KMS-11 (cell line): ENCODE measurements at regions not wholly inside any gene's neighbourhood (a gene's known extent, or its start where the extent isn't known, plus 50 kb on each side); places are given as distances from the start of the nearest gene placed in this dataset.
A peak's percentile ranks its signal among the peaks of the same experiment; 100 is the strongest.

ENCODE experiments used
- H2AFZ ChIP-seq: fragments of 200-600 bp; sonication (generic); 2 replicates; pipeline ENCODE4 v1.6.1; 2016; ENCODE audit warnings: antibody characterized with exemption, mixed run types, low read depth
- H3K27ac ChIP-seq: fragments of 200-600 bp; sonication (generic); 2 replicates; pipeline ENCODE4 v1.6.1; 2016; ENCODE audit warnings: mild to moderate bottlenecking, mixed run types
- H3K27me3 ChIP-seq: fragments of 200-600 bp; sonication (generic); 2 replicates; pipeline ENCODE4 v1.6.1; 2017; ENCODE audit warnings: mild to moderate bottlenecking, low read depth, mixed run types, moderate library complexity; ENCODE audit not compliant: insufficient read depth
- H3K36me3 ChIP-seq: fragments of 200-600 bp; sonication (generic); 2 replicates; pipeline ENCODE4 v1.6.1; 2017; ENCODE audit warnings: mild to moderate bottlenecking, mixed run types; ENCODE audit not compliant: insufficient read depth
- H3K4me1 ChIP-seq: fragments of 200-600 bp; sonication (generic); 2 replicates; pipeline ENCODE4 v1.6.1; 2016; ENCODE audit warnings: mild to moderate bottlenecking, low read depth, mixed run types; ENCODE audit not compliant: poor library complexity, severe bottlenecking
- H3K4me2 ChIP-seq: fragments of 200-600 bp; sonication (generic); 2 replicates; pipeline ENCODE4 v1.7.0; 2016; ENCODE audit warnings: mild to moderate bottlenecking, mixed run types
- H3K4me3 ChIP-seq: fragments of 200-600 bp; sonication (generic); IDR thresholded peaks from 2 replicates; pipeline ENCODE4 v1.6.1; 2017; ENCODE audit warnings: low read depth, low read length, mixed read lengths; ENCODE audit not compliant: insufficient read depth
- H3K79me2 ChIP-seq: fragments of 200-600 bp; sonication (generic); 2 replicates; pipeline ENCODE4 v1.6.1; 2016; ENCODE audit warnings: low read depth, mixed run types; ENCODE audit not compliant: insufficient read depth
- H3K9ac ChIP-seq: fragments of 200-600 bp; sonication (generic); 2 replicates; pipeline ENCODE4 v1.6.1; 2016; ENCODE audit warnings: mild to moderate bottlenecking, mixed run types
- H4K20me1 ChIP-seq: fragments of 200-600 bp; sonication (generic); 2 replicates; pipeline ENCODE4 v1.6.1; 2016; ENCODE audit warnings: mild to moderate bottlenecking, mixed run types; ENCODE audit not compliant: insufficient read depth
- TF ChIP-seq, protein P1 (sequence below): fragments of 200-600 bp; sonication (generic); conservative IDR thresholded peaks from 2 replicates; pipeline ENCODE4 v1.6.1; 2017; ENCODE audit warnings: low read depth, mild to moderate bottlenecking, antibody characterized with exemption, low read length, moderate library complexity, mixed read lengths

DNA sequence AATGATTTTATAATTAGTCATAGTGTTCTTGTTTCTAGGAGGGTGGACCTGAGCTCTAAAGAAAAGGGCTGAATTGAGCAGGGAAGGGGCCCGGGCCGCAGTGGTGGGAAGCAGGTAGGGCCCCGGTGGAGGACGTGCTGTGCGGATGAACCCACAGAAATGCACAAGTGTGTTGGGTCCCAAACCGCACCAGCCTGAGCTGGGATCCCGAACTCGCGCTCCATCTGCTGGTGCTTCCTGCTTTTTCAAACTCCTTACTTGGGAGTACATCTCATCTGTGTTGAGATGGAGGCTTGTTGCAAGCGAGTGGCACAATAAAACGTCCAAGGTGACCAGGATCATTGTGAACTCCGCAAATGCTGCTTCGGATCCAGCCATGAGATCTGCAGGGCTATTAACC lies 244.8 kb upstream of the IGF1R start:
- no peak overlapping the region for H2AFZ ChIP-seq
- no peaks in the 10 kb centered on the region for H4K20me1 ChIP-seq
- H3K79me2 ChIP-seq = no peaks in the 10 kb centered on the region
- H3K4me3 ChIP-seq = no peak overlapping the region
- peaks cover 20% of the 10 kb centered on the region for H3K4me1 ChIP-seq
- H3K4me2 ChIP-seq = no peak overlapping the region
- TF ChIP-seq, protein P1, sequence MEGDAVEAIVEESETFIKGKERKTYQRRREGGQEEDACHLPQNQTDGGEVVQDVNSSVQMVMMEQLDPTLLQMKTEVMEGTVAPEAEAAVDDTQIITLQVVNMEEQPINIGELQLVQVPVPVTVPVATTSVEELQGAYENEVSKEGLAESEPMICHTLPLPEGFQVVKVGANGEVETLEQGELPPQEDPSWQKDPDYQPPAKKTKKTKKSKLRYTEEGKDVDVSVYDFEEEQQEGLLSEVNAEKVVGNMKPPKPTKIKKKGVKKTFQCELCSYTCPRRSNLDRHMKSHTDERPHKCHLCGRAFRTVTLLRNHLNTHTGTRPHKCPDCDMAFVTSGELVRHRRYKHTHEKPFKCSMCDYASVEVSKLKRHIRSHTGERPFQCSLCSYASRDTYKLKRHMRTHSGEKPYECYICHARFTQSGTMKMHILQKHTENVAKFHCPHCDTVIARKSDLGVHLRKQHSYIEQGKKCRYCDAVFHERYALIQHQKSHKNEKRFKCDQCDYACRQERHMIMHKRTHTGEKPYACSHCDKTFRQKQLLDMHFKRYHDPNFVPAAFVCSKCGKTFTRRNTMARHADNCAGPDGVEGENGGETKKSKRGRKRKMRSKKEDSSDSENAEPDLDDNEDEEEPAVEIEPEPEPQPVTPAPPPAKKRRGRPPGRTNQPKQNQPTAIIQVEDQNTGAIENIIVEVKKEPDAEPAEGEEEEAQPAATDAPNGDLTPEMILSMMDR = no peak
- no peak overlapping the region for H3K9ac ChIP-seq
- no peaks in the 10 kb centered on the region for H3K36me3 ChIP-seq
- H3K27ac ChIP-seq = no peak overlapping the region
- H3K27me3 ChIP-seq = no peaks in the 10 kb centered on the region

DNA sequence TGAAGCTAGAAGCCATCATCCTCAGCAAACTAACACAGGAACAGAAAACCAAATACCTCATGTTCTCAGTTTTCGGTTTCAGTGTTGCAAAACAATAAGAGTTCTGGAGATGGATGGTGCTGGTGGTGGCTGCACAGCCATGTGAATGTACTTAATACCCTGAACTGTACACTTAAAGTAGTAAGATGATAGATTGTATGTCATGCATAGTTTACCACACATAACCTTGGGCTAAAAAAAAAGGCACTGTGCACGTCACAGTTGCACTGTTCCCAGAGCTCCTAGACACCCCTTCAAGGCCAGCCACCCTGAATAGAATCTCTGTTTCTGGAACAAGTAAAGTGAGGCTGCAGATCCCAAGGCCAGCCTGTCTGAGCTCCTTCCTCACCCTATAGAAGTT lies 243.3 kb upstream of the IGF1R start:
- Histone ChIP-seq H4K20me1 (no peaks in the 10 kb centered on the region), H3K4me1 (peaks cover 20% of the 10 kb centered on the region), H3K4me2 (peak overlapping the region; percentile 46), H3K36me3 (no peaks in the 10 kb centered on the region), H2AFZ (no peak overlapping the region), H3K4me3 (no peak overlapping the region), H3K9ac (no peak overlapping the region), H3K27ac (no peak overlapping the region), H3K27me3 (no peaks in the 10 kb centered on the region), H3K79me2 (no peaks in the 10 kb centered on the region)
- TF ChIP-seq, protein P1 = no peak

DNA sequence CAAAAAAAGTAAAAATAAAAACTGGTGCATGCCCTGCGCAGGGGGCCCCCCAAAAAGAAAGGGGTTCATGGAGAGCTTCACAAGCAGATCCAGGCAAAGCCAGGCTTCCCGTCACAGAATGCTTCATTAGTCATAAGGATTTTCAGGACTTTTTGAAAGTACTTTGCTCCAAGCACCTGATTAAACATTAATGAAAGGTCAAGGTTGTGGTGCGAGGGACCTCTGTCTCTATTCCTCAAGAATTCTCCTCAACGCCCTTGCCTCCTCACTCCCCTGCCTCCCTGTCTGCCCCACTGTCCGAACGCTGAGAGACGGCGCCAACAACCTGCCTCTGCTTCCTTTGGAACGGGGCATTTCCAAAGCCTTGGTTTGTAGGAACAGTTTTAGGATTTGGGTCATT lies 240.1 kb upstream of the IGF1R start:
- H3K79me2 ChIP-seq = no peaks in the 10 kb centered on the region
- TF ChIP-seq, protein P1 = no peak
- H3K36me3 ChIP-seq = no peaks in the 10 kb centered on the region
- no peaks in the 10 kb centered on the region for H3K27me3 ChIP-seq
- H3K4me3 ChIP-seq = no peak overlapping the region
- H3K27ac ChIP-seq = no peak overlapping the region
- no peak overlapping the region for H2AFZ ChIP-seq
- H3K4me1 ChIP-seq = peaks cover 20% of the 10 kb centered on the region
- no peak overlapping the region for H3K4me2 ChIP-seq
- H4K20me1 ChIP-seq = no peaks in the 10 kb centered on the region
- no peak overlapping the region for H3K9ac ChIP-seq

DNA sequence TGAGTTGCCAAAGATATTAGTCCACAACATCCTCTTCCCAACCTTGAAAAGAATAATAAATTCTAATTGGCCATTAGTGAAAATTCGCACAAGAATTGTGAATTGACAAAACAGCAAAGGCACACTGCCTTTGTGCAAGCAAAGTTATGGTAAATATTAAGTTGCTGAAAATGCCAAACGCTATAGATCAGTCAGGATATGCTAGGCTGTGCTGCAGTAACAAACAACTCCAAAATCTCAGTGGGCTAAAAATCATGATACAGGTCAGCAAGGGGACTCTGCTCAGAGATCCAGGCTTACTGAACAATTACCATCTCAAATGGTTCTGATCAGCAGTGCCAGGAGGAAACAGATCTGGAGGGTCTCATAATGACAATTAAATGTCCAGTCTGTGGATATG lies 238.0 kb upstream of the IGF1R start:
- no peaks in the 10 kb centered on the region for H3K27me3 ChIP-seq
- H3K4me1 ChIP-seq = peaks cover 11% of the 10 kb centered on the region
- H3K36me3 ChIP-seq = no peaks in the 10 kb centered on the region
- TF ChIP-seq, protein P1 = no peak
- H2AFZ ChIP-seq = no peak overlapping the region
- no peak overlapping the region for H3K4me3 ChIP-seq
- no peaks in the 10 kb centered on the region for H3K79me2 ChIP-seq
- H3K4me2 ChIP-seq = no peak overlapping the region
- no peak overlapping the region for H3K27ac ChIP-seq
- H4K20me1 ChIP-seq = no peaks in the 10 kb centered on the region
- H3K9ac ChIP-seq = no peak overlapping the region
